GM21515 (cell line): ENCODE measurements at regions not wholly inside any gene's neighbourhood (a gene's known extent, or its start where the extent isn't known, plus 50 kb on each side); places are given as distances from the start of the nearest gene placed in this dataset.

Source experiments
- ATAC-seq: cut with Tn5 transposase; IDR thresholded peaks from one replicate; pipeline ENCODE4 v1.9.1; 2021; ENCODE audit not compliant: unreplicated experiment

DNA sequence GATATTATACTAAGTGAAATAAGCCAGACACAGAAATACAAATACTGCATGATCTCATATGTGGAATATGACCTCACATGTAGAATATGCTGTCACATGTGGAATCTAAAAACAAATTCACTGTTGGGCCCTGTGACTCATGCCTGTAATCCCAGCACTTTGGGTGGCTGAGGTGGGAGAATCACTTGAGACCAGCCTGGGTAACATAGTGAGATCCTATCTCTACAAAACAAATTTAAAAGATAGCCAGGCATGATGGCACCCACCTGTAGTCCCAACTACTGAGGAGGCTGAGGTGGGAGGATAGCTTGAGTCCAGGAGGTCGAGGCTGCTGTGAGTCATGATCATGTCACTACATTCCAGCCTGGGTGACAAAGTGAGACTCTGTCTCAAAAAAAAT lies 160.3 kb downstream of the PTEN start:
- no peak for ATAC-seq

- no peak for ATAC-seq
These were observed 162.6 kb downstream of the PTEN start for GRCh38 chr10:88026031-88026430.

GRCh38 chr10:88027570-88027969 lies 164.1 kb downstream of the PTEN start:
- ATAC-seq: no peak

GRCh38 chr10:88028072-88028471 lies 164.6 kb downstream of the PTEN start:
- no peak for ATAC-seq

GRCh38 chr10:88028654-88029053 lies 165.2 kb downstream of the PTEN start:
- no peak for ATAC-seq

DNA sequence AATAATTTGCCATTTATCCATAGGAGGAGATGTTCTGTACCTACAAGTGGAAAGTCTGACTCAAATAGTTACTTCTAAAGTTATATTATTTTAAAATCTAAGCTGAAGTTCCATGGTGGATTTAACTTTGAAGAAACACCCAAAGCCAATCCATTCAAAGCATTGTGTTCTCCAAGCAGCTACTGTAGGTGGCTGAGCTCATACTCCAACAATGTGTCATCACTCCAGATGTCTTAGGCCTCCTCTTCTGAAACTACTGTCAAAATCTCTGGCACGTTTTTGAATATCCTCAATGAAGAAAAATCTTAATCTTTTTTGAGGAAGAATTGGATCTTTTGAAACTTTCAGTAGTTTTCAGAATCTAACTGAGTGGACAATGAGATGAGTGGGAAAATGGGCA lies 169.1 kb downstream of the PTEN start:
- ATAC-seq: no peak

- no peak for ATAC-seq
These were observed 170.0 kb downstream of the PTEN start for GRCh38 chr10:88033385-88033784.

- ATAC-seq: no peak
These were observed 170.4 kb downstream of the PTEN start for GRCh38 chr10:88033793-88034192.

DNA sequence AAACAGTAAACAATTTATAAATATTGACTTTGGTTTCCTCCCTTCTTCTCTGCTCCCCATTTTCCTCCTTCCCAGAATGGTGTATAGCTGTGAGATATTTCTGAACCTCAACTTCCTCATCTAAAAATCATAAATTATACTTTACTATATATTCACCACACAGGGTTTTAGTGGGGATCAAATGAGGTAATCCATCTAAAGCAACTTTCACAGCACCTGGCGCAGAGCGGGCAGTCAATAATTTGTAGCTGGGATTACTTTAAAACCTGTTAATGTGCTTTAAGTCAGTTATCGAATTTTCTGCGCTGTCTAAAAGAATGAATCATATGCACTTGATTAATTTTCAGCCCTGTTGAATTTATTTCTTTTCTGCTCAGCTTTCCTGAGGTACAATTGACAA lies 172.7 kb downstream of the PTEN start:
- ATAC-seq: no peak

DNA sequence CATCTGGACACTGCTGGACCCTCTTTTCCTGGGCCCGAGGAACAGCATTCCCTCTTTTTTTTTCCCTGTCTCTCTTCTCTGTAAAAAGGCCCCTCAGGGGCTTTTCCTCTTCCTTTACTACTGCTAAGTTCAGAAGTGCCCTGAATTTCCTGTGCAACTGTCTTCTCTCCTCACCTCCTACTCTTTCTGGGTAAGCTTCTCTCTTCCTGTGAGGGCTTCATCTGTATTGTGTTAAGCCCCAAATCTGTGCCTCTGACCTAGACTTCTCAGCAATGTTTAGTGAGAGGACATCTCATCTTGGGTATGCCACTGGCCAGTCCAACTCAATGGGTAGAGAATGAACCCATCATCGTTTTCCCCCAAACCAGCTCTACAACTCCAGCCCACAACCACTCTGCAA lies 174.2 kb downstream of the PTEN start:
- ATAC-seq: no peak

- no peak for ATAC-seq
These were observed 174.8 kb downstream of the PTEN start for GRCh38 chr10:88038268-88038667.

DNA sequence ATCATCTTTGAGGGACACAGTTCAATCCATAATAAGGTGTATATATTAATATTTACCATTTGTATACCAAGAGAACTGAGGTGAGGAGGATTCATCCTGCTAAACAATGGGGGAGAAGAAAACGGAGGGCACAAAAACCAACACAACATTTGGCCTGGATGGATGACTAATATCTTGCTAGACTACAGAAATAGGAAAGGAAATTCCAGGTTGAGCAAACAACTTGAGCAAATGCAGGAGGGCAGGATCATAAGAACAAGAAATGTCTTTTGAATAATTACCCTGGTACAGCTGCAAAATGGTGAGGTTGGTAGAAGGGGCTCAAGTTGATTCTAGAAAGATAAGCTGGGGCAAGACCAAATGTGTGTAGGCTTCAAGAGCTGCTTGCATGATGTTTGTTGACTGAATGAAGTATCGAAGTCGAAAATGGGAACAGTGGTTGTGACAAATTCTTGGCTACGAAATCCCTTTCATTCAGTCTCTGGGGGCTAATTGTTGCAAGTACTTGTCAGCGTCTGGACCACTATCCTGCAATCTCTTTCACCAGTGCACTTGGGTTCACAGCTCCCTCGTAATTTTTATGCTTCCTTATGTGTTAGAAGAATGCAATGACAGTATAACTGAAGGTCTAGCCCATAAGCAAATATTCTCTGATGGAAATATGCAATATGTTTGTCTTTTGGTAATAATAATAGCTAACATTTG lies 176.2 kb downstream of the PTEN start:
- no peak for ATAC-seq

GRCh38 chr10:88041243-88042159 lies 178.1 kb downstream of the PTEN start:
- no peak for ATAC-seq

- ATAC-seq: no peak
These were observed 179.0 kb downstream of the PTEN start for GRCh38 chr10:88042160-88043100.

DNA sequence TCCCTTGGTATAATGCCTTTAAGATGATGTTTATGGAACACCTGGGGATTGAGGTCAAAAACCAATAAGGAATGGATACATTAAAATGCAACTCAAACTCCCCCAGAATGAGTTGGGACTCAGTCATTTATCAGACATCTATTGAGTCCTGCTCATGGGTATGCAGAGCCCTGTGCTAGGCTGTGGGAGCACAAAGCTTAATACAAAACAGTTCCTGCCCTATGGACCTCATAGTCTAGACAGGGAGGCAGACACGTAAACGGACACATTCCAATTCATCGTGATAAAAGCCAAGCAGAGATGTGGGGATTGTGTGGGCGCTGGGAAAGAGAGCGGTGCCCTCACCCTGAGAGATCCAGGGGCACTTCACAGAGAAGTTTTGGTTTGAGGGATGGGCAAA lies 181.7 kb downstream of the PTEN start:
- no peak for ATAC-seq

GRCh38 chr10:88045656-88046415 lies 182.4 kb downstream of the PTEN start:
- no peak for ATAC-seq

DNA sequence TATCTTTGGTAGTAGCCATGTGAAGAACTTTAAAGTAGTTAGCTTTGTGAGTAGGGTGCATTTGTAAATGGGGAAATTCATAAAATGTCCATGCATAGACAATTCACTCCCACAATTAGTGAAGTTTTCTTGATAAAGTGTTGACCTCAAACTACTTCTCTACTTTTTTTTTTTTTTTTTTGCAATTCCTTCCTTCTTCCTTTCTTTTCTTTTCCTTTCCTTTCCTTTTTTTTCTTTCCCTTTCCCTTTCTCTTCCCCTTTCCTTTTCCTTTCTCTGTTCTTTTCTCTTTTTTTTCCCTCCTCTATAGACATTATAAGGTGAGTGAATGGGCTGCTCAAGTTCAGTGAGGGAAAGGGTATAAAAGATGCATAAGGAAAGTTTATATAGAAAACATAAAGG lies 184.2 kb downstream of the PTEN start:
- no peak for ATAC-seq

GRCh38 chr10:88048312-88048711 lies 184.9 kb downstream of the PTEN start:
- no peak for ATAC-seq

- no peak for ATAC-seq
These were observed 185.8 kb downstream of the PTEN start for GRCh38 chr10:88049204-88049603.

DNA sequence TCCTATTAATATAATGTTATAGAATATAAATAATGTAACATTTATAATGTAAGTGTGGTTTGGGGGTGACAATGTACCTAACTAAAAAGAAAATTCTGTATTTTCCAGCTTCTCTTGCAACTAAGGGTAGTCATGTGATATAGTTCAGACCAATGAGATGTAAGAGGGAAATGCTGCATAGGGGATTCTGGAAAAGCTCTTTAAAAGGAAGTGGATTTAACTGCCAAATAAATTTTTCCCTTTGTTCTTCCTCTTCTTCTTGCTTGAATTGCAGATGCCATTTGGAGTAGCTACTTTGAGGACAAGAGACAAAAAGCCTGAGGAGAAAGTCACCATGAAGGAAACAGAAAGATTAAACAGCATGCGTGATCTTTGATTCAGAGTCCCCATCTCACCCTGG lies 194.3 kb downstream of the PTEN start:
- no peak for ATAC-seq

GRCh38 chr10:88058750-88059149 lies 195.3 kb downstream of the PTEN start:
- ATAC-seq: no peak
